ENCODE measurements at regions not wholly inside any gene's neighbourhood (a gene's known extent, or its start where the extent isn't known, plus 50 kb on each side); places are given as distances from the start of the nearest gene placed in this dataset.

DNA sequence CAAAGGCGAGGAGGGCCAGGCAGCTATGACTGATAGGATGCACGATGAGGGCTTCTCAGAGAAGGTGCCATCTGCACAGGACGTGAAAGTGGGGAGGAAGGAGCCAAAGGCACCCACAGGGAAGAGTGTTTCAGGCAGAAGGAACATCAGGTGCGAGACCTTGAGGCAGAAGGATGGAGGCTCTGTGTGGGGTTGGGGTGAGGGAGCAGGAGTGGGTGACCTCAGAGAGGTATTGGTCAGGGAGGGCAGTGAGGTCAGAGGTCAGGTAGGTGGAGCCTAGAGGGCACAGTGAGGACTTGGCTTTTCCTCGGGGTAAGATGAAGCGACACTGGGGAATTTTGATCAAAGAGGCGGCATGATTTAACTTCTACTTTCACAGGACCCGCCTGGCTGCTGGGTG is 64.7 kb upstream of the XPA start:
- TF ChIP-seq POLR2A (IDR thresholded peaks at IDR 0.05) (no peak), CTCF (IDR thresholded peaks at IDR 0.05) (no peak)

All from gastroesophageal sphincter (tissue), 3 donors.